GM19468 (cell line): ENCODE measurements at regions not wholly inside any gene's neighbourhood (a gene's known extent, or its start where the extent isn't known, plus 50 kb on each side); places are given as distances from the start of the nearest gene placed in this dataset.
"Not testable (repeated sequence)": the region's sequence is repeated elsewhere in the genome, so short reads cannot be mapped to it uniquely, and the experiment has no call there.

ENCODE experiments used
- ATAC-seq: cut with Tn5 transposase; IDR thresholded peaks from one replicate; pipeline ENCODE4 v1.9.1; 2021; ENCODE audit warnings: mild to moderate bottlenecking, moderate library complexity, moderate number of reproducible peaks; ENCODE audit not compliant: unreplicated experiment; ENCODE audit errors: extremely low read depth

DNA sequence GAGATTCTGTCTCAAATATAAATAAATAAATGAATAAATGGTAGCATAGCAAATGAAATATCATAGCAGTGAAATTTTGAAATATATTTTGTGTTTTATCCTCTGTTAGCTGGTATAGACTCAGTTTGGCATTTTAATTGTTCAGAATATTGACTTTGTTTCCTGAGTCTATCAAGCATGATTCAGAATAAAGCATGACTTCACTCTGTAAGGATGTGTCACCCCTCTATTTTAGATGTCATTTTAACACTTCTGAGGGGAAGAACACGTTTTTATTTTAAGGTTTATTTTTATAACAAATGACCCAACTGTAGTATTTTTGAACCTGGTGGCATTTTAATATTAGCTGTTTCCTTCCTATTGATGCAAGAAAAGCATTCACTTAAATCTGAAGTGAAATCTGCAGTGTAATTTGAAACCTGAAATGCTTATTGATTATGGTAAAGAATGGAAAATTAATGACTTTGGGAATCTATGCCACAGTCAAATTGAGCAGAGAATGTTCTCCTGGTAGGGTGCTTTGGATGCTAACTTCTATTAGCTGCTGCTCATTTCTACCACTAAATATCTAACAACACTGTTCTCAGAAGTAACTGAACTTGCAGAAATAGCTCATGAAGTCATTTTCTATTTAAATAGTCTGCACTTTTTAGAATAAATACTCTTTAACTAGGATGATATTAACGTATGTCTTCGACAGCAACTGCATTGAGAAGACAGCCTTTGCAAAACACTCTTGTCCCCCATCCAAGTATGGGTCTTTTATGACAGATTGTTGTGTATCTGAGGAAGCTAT is 114.2 kb downstream of the SOX4 start:
- ATAC-seq: no peak

GRCh38 chr6:21708320-21708580 is 114.7 kb downstream of the SOX4 start:
- no peak for ATAC-seq

DNA sequence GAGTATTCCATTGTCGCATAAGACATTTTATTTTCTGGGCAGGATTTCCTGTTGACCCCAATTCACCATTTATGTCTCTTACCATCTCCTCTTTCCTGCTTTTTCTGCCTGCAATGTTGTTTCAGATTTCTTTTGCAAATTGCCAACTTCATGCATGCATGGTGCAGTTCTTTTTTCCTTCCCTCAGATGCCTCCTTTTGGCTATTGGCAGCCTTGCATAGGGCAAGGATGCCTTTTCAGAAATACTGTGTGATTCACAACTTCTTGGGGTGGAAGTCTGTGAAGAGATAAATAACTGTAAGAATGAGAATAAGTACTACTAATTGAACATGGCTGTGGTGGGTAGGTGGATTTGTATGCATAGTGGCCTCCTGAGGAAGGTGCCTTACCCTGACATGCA is 116.7 kb downstream of the SOX4 start:
- no peak for ATAC-seq

DNA sequence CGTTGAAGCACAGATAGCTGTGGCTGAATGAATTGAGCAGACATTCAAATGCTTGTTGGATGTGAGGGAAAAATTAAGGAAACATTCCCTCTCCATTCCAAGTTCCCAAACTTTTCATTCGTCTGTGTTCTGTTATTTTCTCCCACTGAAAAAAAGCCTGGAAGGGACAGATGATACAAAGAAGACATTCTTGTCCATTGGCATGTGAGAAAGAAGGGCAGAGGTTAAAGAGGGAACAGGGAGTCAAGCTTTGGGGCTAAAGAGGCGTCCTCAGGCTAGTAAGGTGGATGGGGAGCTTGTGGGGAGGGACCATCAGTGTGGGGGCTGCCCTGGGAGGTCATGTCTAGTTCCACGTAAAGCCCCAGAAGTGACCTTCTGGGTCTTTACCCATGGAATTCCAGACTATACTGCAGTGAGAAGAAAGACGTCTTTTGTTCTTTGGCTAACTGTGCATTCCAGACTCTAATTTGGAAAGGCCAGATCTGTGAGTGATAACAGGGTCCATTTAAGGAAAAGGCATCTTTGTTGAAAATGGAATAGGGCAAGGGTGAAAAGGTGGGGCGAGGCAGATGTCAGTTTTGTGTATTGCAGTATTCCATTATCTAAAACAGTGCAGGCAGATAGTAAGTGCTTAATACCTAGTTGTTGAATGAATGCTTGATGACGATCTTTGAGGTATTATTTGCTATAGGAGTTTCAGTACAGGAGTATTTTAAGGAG is 117.5 kb downstream of the SOX4 start:
- no peak for ATAC-seq

DNA sequence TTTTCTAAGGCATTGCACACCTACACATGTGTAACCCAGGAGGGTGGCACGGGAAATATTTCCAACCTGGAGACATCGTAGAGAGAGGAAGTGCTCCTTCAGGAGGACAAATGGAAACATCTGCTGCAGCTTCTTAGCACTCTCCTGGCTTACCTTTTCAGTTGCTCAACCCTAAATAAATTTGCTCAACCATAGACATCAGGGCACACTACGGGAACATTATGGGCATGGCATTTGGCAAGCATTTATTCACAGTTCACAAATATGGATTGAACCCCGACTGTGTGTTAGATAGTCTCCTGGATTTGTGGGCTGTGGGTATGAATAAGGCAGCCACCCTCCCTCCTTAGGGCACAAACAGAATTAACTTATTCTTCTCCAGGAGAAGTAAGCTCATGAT is 118.7 kb downstream of the SOX4 start:
- no peak for ATAC-seq

DNA sequence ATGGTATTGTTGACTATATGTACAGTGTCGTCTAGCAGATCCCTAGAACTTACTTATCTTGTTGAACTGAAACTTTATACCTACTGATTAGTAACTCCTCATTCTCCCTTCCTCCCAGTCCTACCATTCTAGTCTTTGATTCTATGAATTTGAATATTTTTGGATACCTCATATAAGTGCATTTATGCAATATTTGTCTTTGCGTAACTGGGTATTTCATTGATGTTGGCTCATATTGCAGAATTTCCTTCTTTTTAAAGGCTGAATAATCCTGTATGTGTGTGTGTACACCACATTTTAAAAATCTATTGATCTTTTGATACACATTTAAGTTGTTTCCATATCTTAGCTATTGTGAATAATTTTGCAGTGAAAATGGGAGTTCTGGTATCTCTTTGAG is 119.9 kb downstream of the SOX4 start:
- no peak for ATAC-seq

GRCh38 chr6:21715180-21715579 is 121.6 kb downstream of the SOX4 start:
- no peak for ATAC-seq

- ATAC-seq: no peak
Measured at GRCh38 chr6:21722510-21722909, 129.0 kb downstream of the SOX4 start.

- ATAC-seq: no peak
Measured at GRCh38 chr6:21726676-21727075, 133.1 kb downstream of the SOX4 start.

GRCh38 chr6:21728141-21728540 is 134.6 kb downstream of the SOX4 start:
- ATAC-seq: no peak

GRCh38 chr6:21729431-21729830 is 135.9 kb downstream of the SOX4 start:
- no peak for ATAC-seq

DNA sequence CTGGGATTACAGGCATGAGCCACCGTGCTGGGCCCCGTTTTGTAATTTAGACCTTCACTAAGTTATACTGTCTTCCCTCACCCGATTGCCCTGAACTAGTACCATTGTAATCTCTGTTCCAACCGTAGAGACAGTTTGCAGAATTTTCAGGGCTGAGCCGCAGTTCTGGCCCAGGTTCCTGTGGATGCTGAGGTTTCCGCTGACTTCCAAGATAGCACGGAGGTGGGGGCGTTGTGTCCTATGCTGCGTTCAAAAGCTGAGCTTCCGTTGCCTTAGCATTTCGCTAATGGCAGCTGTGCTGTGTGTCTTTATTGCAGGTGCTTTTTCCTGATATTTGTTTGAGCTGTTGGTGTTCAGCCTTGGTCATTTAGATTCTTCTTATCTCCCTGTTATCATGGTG is 137.0 kb downstream of the SOX4 start:
- no peak for ATAC-seq

DNA sequence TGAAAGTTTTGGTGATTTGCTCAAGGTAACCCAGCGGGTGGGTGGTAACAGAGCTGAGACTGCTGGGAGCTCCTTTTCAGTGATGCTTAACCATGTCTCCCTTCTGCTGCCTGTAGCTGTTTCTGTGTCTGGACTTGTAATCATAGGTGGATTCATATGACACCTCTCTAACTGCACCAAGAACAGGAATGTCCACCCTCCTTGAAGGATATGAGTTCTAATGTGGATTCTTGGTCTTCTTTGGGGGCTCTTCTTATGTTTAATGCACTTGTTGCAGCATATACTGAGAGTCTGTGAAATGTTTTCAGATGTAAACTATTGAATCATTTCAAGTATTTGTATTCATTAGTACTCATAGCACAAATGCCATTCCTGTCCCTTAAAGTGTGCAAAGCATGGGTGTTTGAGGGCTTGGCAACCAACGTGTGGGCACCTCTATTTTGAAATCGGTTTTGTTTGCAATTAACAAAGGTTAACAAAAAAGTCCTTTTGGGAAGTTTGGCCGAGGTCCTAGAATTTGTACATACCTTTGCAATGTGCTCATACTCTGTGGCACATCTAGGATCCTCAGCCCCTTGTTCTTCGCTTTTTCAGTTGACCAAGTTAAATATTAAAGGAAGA is 138.0 kb downstream of the SOX4 start:
- no peak for ATAC-seq

DNA sequence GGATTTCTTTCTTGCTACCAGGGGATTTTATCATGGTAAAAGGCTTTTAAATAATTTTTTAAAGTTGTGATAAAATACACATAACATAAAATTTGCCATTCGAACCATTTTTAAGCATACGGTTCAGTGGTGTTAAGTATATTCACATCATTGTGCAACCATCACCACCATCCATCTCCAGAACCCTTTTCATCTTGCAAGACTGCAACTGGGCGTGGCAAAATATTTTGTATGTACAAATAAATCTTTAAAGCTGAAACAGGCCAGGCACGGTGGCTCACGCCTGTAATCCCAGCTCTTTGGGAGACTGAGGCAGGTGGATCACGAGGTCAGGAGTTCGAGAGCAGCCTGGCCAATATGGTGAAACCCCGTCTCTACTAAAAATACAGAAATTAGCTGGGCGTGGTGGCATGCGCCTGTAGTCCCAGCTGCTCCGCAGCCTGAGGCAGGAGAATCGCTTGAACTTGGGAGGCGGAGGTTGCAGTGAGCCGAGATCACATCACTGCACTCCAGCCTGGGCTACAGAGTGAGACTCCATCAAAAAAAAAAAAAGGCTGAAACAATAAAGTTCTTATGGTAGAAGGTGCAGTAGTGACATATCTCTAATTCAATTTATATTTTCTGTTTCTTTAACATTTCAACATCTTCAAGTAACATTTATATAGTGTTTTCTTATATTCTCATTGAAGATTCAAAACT is 138.6 kb downstream of the SOX4 start:
- not testable (repeated sequence) for ATAC-seq

- ATAC-seq: no peak
Measured at GRCh38 chr6:21732731-21733130, 139.2 kb downstream of the SOX4 start.

GRCh38 chr6:21733311-21733710 is 139.8 kb downstream of the SOX4 start:
- no peak for ATAC-seq

DNA sequence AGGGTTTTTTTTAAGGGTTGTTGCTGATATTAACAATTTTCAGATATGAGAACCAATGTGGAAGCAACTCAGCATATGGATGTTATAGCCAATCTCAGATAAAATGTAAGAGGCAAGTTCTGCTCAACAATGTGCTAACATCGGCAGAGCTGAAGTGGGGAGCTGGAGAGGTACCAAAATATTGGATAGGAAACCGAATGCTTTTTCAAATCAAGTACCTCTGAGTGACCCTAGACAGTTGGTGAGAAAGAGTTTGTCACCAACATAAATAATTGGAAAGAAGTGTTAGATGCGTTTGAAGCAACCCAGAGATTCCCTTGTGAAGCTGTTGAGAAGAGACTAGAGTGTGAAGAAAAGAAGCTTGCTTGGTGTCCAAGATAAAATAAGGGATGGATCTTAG is 140.7 kb downstream of the SOX4 start:
- no peak for ATAC-seq

DNA sequence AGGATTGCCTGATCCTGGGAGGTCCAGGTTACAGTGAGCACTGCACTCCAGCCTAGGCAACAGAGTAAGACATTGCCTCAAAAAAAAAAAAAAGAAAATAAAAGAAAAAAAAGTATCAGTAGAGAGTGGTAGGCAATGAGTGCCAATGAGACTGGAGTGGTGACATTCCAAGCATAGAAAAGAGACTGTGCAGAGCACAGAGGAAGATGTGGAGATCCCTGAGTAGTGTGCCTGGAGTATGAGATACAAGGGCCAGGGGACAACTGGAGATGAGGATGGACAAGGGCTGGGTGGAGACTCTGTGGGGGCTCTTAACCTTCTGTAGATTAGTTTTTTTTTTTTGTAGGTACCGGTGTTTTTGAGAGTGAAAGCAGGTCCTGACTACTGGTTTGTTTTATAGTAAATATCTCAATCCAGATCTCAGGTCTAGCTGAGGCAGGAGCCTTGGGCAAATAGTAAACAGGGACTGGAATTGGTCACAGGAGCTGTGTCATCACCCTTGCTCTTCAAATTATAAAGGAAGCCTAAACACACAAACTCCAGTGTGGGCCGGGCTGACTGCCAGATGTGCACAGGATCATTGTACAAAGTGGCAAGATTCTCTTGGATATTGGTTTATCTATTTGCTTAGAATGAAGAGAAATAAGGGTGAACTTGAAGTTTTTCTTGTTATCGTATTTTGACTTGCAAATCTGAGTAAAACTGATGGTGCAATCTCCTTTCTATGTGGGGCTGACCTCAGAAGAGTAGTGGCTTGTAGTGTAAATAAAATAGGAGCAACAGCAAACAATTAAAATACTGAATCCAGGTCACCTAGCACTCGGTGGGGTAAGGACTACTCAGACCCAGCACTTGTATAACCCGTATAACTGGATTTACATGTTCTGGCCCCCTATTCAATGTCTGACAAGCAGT is 144.9 kb downstream of the SOX4 start:
- no peak for ATAC-seq

DNA sequence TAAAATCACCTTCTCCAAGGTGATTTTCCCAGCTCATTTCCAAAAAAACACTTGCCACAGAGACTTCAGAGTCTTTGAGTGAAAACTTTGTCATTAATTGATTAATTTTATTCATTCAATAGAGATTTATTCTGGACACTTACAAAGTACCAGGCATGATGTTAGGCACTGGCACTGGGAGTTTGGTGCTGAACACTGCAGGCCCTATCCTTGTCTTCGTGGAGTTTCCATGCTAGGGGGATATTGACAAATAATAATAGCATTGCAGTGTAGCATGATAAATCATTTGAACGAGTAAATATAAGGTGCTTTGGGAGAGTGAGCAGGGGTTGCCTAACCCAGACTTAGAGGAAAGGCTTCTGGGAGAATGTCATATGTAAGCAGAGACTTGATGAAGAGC is 145.7 kb downstream of the SOX4 start:
- ATAC-seq: no peak

GRCh38 chr6:21739838-21740237 is 146.3 kb downstream of the SOX4 start:
- no peak for ATAC-seq
